GF-D8 (cell line): ENCODE measurements at regions not wholly inside any gene's neighbourhood (a gene's known extent, or its start where the extent isn't known, plus 50 kb on each side); places are given as distances from the start of the nearest gene placed in this dataset.

Experiments
- DNase-seq: peaks from one replicate; lab custom pipeline; 2025; lab: John Stamatoyannopoulos, UW

GRCh38 chr2:177342736-177343135, 49.8 kb upstream of the AGPS start:
- no peak for DNase-seq
